ENCODE measurements at regions not wholly inside any gene's neighbourhood (a gene's known extent, or its start where the extent isn't known, plus 50 kb on each side); places are given as distances from the start of the nearest gene placed in this dataset.

GRCh38 chr17:63040816-63041215 is 74.8 kb downstream of the TANC2 start:
- TF ChIP-seq POLR2AphosphoS5 (IDR thresholded peaks at IDR 0.05) (no peak), CTCF (IDR thresholded peaks at IDR 0.05) (no peak), EP300 (IDR thresholded peaks at IDR 0.05) (no peak), POLR2A (IDR thresholded peaks at IDR 0.05; ENCODE audit: low read depth) (no peak)
